Stimulated activated effector memory CD8-positive, alpha-beta T cell treated with anti-CD3 and anti-CD28 coated beads, Interleukin-12 subunit alpha, Interleukin-12 subunit beta, amount 100 ng/mL, for 72 hours (primary cell): ENCODE measurements at regions not wholly inside any gene's neighbourhood (a gene's known extent, or its start where the extent isn't known, plus 50 kb on each side); places are given as distances from the start of the nearest gene placed in this dataset.

Source experiments
- ATAC-seq: fragments of 150-1000 bp; cut with Tn5 transposase; 2 replicates; pipeline ENCODE4 v1.10.0; 2021
- DNase-seq, 2 donors: peaks; one replicate each; pipeline ENCODE4 v3.0.0; 2021 to 2022; ENCODE audit warnings: low spot score in 2 of 2
- H3K27ac Mint-ChIP-seq: one replicate; pipeline ENCODE4 v1.8.0; 2022; ENCODE audit warnings: mild to moderate bottlenecking, mixed read lengths
- H3K36me3 Mint-ChIP-seq: one replicate; pipeline ENCODE4 v1.8.0; 2022; ENCODE audit warnings: mild to moderate bottlenecking, mixed read lengths
- H3K4me1 Mint-ChIP-seq: one replicate; pipeline ENCODE4 v1.8.0; 2022; ENCODE audit warnings: mixed read lengths
- H3K4me3 Mint-ChIP-seq: one replicate; pipeline ENCODE4 v1.8.0; 2022; ENCODE audit warnings: mild to moderate bottlenecking, mixed read lengths
- H3K9me3 Mint-ChIP-seq: one replicate; pipeline ENCODE4 v1.8.0; 2022; ENCODE audit warnings: mixed read lengths

DNA sequence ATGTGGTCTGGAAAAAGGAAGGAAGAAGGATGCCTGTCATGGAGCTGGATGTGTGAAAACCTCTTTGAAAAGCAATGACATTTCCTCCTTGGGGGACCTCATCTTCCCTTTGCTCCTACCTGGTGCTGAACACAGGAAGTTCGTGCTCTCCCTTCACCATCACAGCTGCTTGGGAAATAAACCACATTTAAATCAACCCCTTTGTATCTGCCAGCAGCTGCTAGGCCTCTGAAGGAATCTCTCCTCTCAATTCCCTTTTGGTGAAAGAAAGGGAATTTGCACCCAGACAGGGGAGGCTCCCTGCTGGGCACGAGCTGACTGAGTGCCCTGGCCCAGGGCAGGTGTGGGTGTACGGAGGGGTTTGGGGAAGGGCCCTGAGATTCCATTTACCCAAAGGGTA is 437.7 kb downstream of the TSHZ3 start:
- ATAC-seq (no peak), DNase-seq (no peak)
- H3K4me3 Mint-ChIP-seq, result no peak overlapping the region
- no peaks in the 10 kb centered on the region for H3K36me3 Mint-ChIP-seq
- no peaks in the 10 kb centered on the region for H3K4me1 Mint-ChIP-seq
- no peaks in the 10 kb centered on the region for H3K9me3 Mint-ChIP-seq
- H3K27ac Mint-ChIP-seq, result no peak overlapping the region

DNA sequence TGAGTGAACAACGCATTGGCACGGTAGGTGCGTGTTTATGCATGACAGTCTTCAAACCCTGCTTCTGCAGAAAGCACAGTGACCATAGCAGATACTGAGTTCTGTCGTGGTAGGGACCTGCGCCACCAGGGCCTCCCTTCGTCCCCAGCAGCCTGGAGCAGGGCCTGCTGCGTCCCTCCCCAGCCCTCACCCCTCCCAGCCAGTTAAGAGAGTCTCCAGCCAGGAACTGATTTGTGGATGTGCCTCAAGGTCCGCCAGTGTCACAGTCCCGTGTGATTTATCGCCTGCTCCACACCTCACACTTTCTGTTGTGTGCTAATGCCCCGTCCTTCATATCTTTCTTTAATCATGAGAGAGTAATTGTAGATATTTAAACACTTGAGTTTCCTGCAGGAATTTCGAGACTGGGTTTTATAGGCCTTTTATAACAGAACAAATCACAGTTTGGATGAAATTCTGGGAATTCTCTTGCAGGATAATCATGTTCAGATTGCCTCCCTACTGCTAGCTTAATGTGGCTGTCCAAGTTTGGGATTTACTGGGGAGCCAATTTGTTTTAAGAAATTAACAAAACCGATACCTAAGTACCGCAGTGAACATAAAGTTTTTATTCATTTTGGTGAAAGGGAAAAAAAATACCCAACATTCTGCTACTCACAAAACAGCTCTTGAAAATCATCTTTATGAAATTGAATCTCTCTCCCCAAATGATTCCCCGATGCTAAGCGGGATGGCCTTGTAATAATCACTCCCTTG is 438.6 kb downstream of the TSHZ3 start:
- Mint-ChIP-seq H3K27ac (no peak overlapping the region), H3K4me1 (no peaks in the 10 kb centered on the region), H3K4me3 (no peak overlapping the region), H3K9me3 (no peaks in the 10 kb centered on the region), H3K36me3 (no peaks in the 10 kb centered on the region)
- DNase-seq, result no peak
- no peak for ATAC-seq

DNA sequence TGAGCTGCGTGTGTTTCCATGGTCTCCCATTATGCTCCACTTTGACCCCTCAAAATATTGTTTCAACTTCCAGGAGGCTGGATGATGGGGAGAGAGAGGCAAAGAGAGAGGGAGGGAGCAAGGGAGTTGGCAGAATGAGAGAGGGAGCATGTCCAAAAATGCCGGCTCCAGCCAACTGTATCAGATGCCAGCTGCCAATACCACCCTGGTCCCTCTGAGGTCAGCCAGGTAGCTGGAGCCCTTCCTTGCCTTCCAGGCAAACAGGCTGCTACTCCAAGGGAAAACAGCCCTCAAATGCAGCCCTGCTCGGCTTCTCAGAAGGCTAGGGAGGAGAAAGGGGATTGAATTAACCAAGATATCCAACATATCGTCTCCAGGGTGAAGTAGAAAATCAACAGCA is 440.0 kb downstream of the TSHZ3 start:
- no peak for ATAC-seq
- H3K9me3 Mint-ChIP-seq, result no peaks in the 10 kb centered on the region
- H3K4me3 Mint-ChIP-seq, result no peak overlapping the region
- H3K4me1 Mint-ChIP-seq, result no peaks in the 10 kb centered on the region
- H3K27ac Mint-ChIP-seq, result no peak overlapping the region
- DNase-seq, result no peak
- no peaks in the 10 kb centered on the region for H3K36me3 Mint-ChIP-seq

- H3K27ac Mint-ChIP-seq, result no peak overlapping the region
- H3K36me3 Mint-ChIP-seq, result no peaks in the 10 kb centered on the region
- no peaks in the 10 kb centered on the region for H3K9me3 Mint-ChIP-seq
- no peak overlapping the region for H3K4me3 Mint-ChIP-seq
- DNase-seq (no peak), ATAC-seq (no peak)
- no peaks in the 10 kb centered on the region for H3K4me1 Mint-ChIP-seq
These were observed 440.9 kb downstream of the TSHZ3 start for GRCh38 chr19:30908262-30908771.

- H3K4me1 Mint-ChIP-seq, result no peaks in the 10 kb centered on the region
- no peaks in the 10 kb centered on the region for H3K36me3 Mint-ChIP-seq
- no peaks in the 10 kb centered on the region for H3K9me3 Mint-ChIP-seq
- no peak overlapping the region for H3K4me3 Mint-ChIP-seq
- DNase-seq (no peak), ATAC-seq (no peak)
- H3K27ac Mint-ChIP-seq, result no peak overlapping the region
These were observed 442.4 kb downstream of the TSHZ3 start for GRCh38 chr19:30906871-30907270.

GRCh38 chr19:30900051-30900450 is 449.2 kb downstream of the TSHZ3 start:
- H3K9me3 Mint-ChIP-seq, result no peaks in the 10 kb centered on the region
- no peaks in the 10 kb centered on the region for H3K4me1 Mint-ChIP-seq
- no peak overlapping the region for H3K27ac Mint-ChIP-seq
- DNase-seq, result no peak
- no peak overlapping the region for H3K4me3 Mint-ChIP-seq
- no peak for ATAC-seq
- H3K36me3 Mint-ChIP-seq, result no peaks in the 10 kb centered on the region

DNA sequence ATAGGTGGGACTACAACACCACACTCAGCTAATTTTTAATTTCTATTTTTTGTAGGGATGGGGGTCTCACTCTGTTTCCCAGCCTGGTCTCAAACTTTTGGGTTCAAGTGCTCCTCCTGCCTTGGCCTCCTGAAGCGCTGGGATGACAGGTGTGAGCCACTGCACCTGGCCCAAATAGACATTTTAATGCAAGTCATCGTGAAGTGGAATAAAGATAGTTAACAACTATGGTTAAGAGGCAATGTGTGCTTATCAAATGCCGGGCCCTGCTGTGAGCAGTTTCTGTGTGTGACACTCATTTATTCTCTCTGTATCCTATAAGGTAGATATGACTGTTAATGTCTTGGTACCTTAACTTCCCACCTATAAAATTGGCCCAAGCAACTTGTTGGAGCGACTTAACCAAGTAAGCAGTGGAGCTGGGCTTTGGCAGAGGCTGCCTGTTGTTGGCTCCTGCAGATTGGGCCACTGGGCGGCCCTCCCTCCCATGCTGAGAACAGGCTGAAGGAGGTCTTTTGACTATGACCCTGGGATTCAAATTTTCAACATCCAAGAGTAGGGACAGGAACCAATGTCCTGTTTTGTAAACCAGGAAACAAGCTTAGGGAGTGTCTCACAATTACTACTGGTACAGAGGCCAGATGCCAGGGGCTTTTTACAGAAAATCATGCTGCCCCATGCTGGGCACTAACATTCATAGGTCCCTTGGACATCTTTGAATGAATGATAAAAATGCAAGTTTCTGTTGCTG is 450.7 kb downstream of the TSHZ3 start:
- Mint-ChIP-seq H3K9me3 (no peaks in the 10 kb centered on the region), H3K4me1 (no peaks in the 10 kb centered on the region), H3K4me3 (no peak overlapping the region), H3K36me3 (no peaks in the 10 kb centered on the region), H3K27ac (no peak overlapping the region)
- no peak for ATAC-seq
- no peak for DNase-seq

DNA sequence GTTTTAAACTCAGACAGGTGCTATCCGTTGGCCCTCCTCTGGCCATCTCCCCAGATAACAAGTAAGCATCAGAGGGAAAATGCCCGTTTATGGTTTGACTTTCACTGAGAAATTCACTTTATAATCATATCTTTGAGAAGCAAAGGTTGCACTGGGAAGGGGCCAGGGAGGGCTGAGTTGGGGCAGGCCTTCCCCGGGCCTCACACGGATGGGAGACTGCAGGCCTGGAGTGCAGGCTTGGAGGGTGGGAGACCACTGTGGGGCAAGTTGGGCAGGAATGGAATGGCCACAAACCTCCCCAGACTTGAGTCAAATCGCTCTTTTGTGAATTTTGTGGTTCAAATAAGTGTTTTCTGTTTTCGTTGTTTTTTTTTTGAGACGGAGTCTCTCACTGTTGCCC is 451.7 kb downstream of the TSHZ3 start:
- no peak overlapping the region for H3K27ac Mint-ChIP-seq
- ATAC-seq, result no peak
- no peak overlapping the region for H3K4me3 Mint-ChIP-seq
- H3K4me1 Mint-ChIP-seq, result no peaks in the 10 kb centered on the region
- no peak for DNase-seq
- H3K9me3 Mint-ChIP-seq, result no peaks in the 10 kb centered on the region
- H3K36me3 Mint-ChIP-seq, result no peaks in the 10 kb centered on the region

DNA sequence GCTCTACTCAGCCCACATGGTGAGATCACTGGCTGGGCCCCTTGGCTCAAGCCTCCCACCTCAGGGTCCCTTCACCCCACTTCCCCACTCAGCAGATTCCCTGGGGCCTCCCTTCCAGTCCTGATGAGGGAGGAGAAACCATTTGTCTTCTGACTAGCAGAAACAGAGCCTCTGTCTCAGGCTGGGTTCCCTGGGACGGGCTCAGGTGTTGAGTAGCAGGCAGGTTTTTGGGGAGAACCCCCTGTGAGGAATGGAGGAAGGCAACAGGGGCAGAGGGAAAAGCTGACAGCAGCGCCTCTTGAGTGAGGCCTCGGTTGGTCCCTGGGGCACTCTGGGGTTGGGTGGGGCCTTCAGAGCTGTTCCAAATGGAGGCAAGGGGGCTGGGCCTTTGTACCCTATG is 452.2 kb downstream of the TSHZ3 start:
- DNase-seq (no peak), ATAC-seq (no peak)
- Mint-ChIP-seq H3K27ac (no peak overlapping the region), H3K9me3 (no peaks in the 10 kb centered on the region), H3K4me1 (no peaks in the 10 kb centered on the region), H3K4me3 (no peak overlapping the region), H3K36me3 (no peaks in the 10 kb centered on the region)

GRCh38 chr19:30896554-30896953 is 452.7 kb downstream of the TSHZ3 start:
- no peak overlapping the region for H3K27ac Mint-ChIP-seq
- no peaks in the 10 kb centered on the region for H3K9me3 Mint-ChIP-seq
- H3K36me3 Mint-ChIP-seq, result no peaks in the 10 kb centered on the region
- H3K4me3 Mint-ChIP-seq, result no peak overlapping the region
- ATAC-seq (no peak), DNase-seq (no peak)
- H3K4me1 Mint-ChIP-seq, result no peaks in the 10 kb centered on the region

- H3K4me1 Mint-ChIP-seq, result no peaks in the 10 kb centered on the region
- no peak for DNase-seq
- no peak for ATAC-seq
- H3K4me3 Mint-ChIP-seq, result no peak overlapping the region
- H3K27ac Mint-ChIP-seq, result no peak overlapping the region
- no peaks in the 10 kb centered on the region for H3K36me3 Mint-ChIP-seq
- no peaks in the 10 kb centered on the region for H3K9me3 Mint-ChIP-seq
These were observed 453.3 kb downstream of the TSHZ3 start for GRCh38 chr19:30895946-30896345.

DNA sequence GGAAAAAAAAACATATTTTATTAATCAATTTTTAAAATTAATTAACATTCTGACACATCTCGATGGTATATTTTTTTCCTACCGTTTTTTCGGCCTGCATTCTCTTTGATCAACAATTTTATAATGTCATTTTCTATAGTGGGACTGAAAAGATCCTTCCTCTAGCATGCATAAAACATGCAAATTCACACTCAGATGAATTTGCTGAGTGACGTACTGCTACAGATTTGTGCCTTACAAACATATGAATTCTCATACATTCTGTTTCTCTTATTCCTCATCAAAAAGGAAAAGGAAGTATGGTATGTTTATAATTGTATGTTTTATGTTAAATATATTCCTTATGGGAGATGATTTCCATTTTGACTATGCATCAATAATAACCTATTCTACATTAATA is 458.2 kb downstream of the TSHZ3 start:
- no peaks in the 10 kb centered on the region for H3K4me1 Mint-ChIP-seq
- no peaks in the 10 kb centered on the region for H3K9me3 Mint-ChIP-seq
- no peak overlapping the region for H3K27ac Mint-ChIP-seq
- no peak overlapping the region for H3K4me3 Mint-ChIP-seq
- no peak for ATAC-seq
- DNase-seq, result no peak
- no peaks in the 10 kb centered on the region for H3K36me3 Mint-ChIP-seq

- H3K27ac Mint-ChIP-seq, result no peak overlapping the region
- no peaks in the 10 kb centered on the region for H3K36me3 Mint-ChIP-seq
- ATAC-seq, result no peak
- H3K4me3 Mint-ChIP-seq, result no peak overlapping the region
- no peak for DNase-seq
- H3K9me3 Mint-ChIP-seq, result no peaks in the 10 kb centered on the region
- H3K4me1 Mint-ChIP-seq, result no peaks in the 10 kb centered on the region
These were observed 459.2 kb downstream of the TSHZ3 start for GRCh38 chr19:30890033-30890432.

GRCh38 chr19:30888937-30889336 is 460.3 kb downstream of the TSHZ3 start:
- Mint-ChIP-seq H3K27ac (no peak overlapping the region), H3K4me1 (no peaks in the 10 kb centered on the region), H3K4me3 (no peak overlapping the region), H3K9me3 (no peaks in the 10 kb centered on the region), H3K36me3 (no peaks in the 10 kb centered on the region)
- ATAC-seq (no peak), DNase-seq (no peak)

DNA sequence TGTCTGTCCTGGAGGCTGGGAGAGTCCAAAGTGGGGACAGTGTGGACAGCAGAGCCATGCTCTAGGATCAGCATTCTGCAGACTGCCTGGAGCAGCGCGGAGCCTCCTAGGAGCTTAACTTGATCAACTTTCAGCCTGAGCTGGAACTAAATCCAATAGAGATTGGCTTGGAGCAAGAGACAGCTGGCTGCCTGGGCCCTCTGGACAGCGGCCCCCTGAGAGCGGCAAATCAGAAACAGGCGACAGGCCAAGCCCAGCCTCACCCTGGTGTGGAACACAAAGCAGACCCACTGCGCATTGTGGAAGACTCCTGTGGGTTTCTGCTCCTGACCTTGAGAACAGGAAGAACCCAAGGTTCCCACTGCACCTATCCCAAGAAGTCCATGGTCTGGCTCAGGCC is 462.2 kb downstream of the TSHZ3 start:
- Mint-ChIP-seq H3K4me3 (no peak overlapping the region), H3K9me3 (no peaks in the 10 kb centered on the region), H3K27ac (no peak overlapping the region), H3K36me3 (no peaks in the 10 kb centered on the region), H3K4me1 (no peaks in the 10 kb centered on the region)
- DNase-seq, result no peak
- ATAC-seq, result no peak

DNA sequence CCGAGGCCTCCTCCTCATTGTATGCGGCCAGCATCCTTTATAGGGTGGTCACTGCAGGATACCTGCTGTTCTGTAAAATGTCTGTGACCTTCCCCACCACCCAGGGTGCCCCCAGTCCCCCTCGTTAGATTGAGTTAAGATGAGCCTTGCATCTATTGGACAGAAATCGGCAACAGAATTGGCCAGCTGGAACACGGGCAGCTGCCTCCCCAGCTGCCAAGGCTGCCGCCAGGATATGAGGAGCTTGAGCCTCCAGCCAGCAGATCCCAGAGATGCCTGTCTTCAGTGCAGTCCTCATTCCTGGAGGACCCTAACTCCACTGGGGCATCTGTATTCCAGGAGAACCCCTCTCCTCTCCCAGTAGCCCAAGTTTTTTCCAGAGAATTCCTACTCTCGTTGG is 463.0 kb downstream of the TSHZ3 start:
- DNase-seq, result no peak
- H3K4me1 Mint-ChIP-seq, result no peaks in the 10 kb centered on the region
- H3K4me3 Mint-ChIP-seq, result no peak overlapping the region
- H3K9me3 Mint-ChIP-seq, result no peaks in the 10 kb centered on the region
- no peak for ATAC-seq
- H3K27ac Mint-ChIP-seq, result no peak overlapping the region
- H3K36me3 Mint-ChIP-seq, result no peaks in the 10 kb centered on the region
